ENCODE measurements at regions not wholly inside any gene's neighbourhood (a gene's known extent, or its start where the extent isn't known, plus 50 kb on each side); places are given as distances from the start of the nearest gene placed in this dataset.

DNA sequence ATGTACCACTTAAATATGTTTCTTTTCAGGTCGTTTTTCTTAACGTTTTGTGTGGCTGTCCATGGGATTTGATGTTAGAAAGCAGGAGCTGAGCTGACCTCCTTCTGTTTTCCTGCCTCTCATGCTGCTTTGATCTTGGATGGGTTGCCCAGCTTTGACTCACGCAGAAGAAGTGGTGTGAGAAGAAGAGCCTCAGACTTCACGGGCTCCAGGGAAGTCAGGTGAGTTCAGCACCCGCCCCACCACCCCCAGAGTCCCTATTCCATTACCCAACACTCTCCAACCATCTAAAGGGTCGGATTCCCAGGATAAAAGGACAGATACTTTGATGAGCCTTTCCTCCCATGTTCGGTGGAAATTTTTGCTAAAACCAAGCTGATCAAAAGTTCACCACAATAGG lies 373.4 kb downstream of the IRX2 start:
- no peaks in the 10 kb centered on the region for H3K27me3 ChIP-seq (replicated peaks)
- no peak overlapping the region for H3K27ac ChIP-seq
- no peaks in the 10 kb centered on the region for H3K36me3 ChIP-seq (replicated peaks)
- TF ChIP-seq CTCF (IDR thresholded peaks at IDR 0.05; ENCODE audit: low read depth, low read length, missing control alignments) = no peak
- no peak for DNase-seq
- H3K4me3 ChIP-seq (ENCODE audit: low read depth, low read length) = no peak overlapping the region
- in situ Hi-C loops (cut with HindIII; ENCODE audit: low pct_ligation_motif_present, low sequenced_read_pairs) = no loop called here

GRCh38 chr5:2376486-2376885 lies 375.0 kb downstream of the IRX2 start:
- H3K27me3 ChIP-seq (replicated peaks) = no peaks in the 10 kb centered on the region
- no peaks in the 10 kb centered on the region for H3K36me3 ChIP-seq (replicated peaks)
- no peak overlapping the region for H3K27ac ChIP-seq
- in situ Hi-C loops (cut with HindIII; ENCODE audit: low pct_ligation_motif_present, low sequenced_read_pairs) = no loop called here
- H3K4me3 ChIP-seq (ENCODE audit: low read depth, low read length) = no peak overlapping the region
- DNase-seq = no peak
- no peak for TF ChIP-seq CTCF (IDR thresholded peaks at IDR 0.05; ENCODE audit: low read depth, low read length, missing control alignments)

GRCh38 chr5:2375757-2376250 lies 375.7 kb downstream of the IRX2 start:
- H3K27ac ChIP-seq = no peak overlapping the region
- no peak for TF ChIP-seq CTCF (IDR thresholded peaks at IDR 0.05; ENCODE audit: low read depth, low read length, missing control alignments)
- no peak overlapping the region for H3K4me3 ChIP-seq (ENCODE audit: low read depth, low read length)
- no peak for DNase-seq
- H3K36me3 ChIP-seq (replicated peaks) = no peaks in the 10 kb centered on the region
- H3K27me3 ChIP-seq (replicated peaks) = no peaks in the 10 kb centered on the region
- in situ Hi-C loops (cut with HindIII; ENCODE audit: low pct_ligation_motif_present, low sequenced_read_pairs) = no loop called here

GRCh38 chr5:2375291-2375690 lies 376.2 kb downstream of the IRX2 start:
- in situ Hi-C loops (cut with HindIII; ENCODE audit: low pct_ligation_motif_present, low sequenced_read_pairs) = no loop called here
- no peak overlapping the region for H3K27ac ChIP-seq
- no peaks in the 10 kb centered on the region for H3K36me3 ChIP-seq (replicated peaks)
- TF ChIP-seq CTCF (IDR thresholded peaks at IDR 0.05; ENCODE audit: low read depth, low read length, missing control alignments) = no peak
- no peaks in the 10 kb centered on the region for H3K27me3 ChIP-seq (replicated peaks)
- DNase-seq = no peak
- no peak overlapping the region for H3K4me3 ChIP-seq (ENCODE audit: low read depth, low read length)

- Histone ChIP-seq H3K36me3 (replicated peaks) (no peaks in the 10 kb centered on the region), H3K27ac (no peak overlapping the region), H3K4me3 (ENCODE audit: low read depth, low read length) (no peak overlapping the region), H3K27me3 (replicated peaks) (no peaks in the 10 kb centered on the region)
- no peak for TF ChIP-seq CTCF (IDR thresholded peaks at IDR 0.05; ENCODE audit: low read depth, low read length, missing control alignments)
- no peak for DNase-seq
- in situ Hi-C loops (cut with HindIII; ENCODE audit: low pct_ligation_motif_present, low sequenced_read_pairs) = no loop called here
These were observed 376.8 kb downstream of the IRX2 start for GRCh38 chr5:2374703-2375102.

GRCh38 chr5:2373631-2374030 lies 377.8 kb downstream of the IRX2 start:
- H3K27me3 ChIP-seq (replicated peaks) = no peaks in the 10 kb centered on the region
- no peak overlapping the region for H3K4me3 ChIP-seq (ENCODE audit: low read depth, low read length)
- H3K27ac ChIP-seq = no peak overlapping the region
- no peak for DNase-seq
- H3K36me3 ChIP-seq (replicated peaks) = no peaks in the 10 kb centered on the region
- in situ Hi-C loops (cut with HindIII; ENCODE audit: low pct_ligation_motif_present, low sequenced_read_pairs) = no loop called here
- no peak for TF ChIP-seq CTCF (IDR thresholded peaks at IDR 0.05; ENCODE audit: low read depth, low read length, missing control alignments)

All from brain microvascular endothelial cell (primary cell).